ENCODE measurements at regions not wholly inside any gene's neighbourhood (a gene's known extent, or its start where the extent isn't known, plus 50 kb on each side); places are given as distances from the start of the nearest gene placed in this dataset.

DNA sequence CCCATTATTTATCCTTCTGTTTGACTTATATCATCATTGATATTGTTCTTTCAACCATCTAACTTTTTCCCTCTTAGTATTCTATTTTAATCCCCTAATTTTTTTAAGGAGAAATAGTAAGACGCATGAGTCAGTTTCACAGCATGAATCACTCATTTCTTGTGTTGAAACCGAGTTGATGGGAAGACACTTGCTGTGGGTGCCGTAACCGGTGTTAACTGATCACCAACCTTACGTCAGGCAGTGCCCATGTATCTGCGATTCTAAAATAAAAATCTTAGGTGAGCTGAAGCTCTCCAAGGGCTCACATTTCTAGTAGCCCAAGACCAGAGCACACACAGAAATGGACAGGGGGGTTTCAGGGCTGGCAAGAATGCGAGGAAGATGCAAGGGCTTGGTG is 348.1 kb downstream of the GALR1 start:
- Mint-ChIP-seq H3K27me3 (no peaks in the 10 kb centered on the region), H3K4me3 (ENCODE audit: low read depth) (no peak overlapping the region), H3K36me3 (ENCODE audit: insufficient read depth) (no peaks in the 10 kb centered on the region), H3K27ac (no peak overlapping the region), H3K4me1 (ENCODE audit: low read depth) (peaks cover 7% of the 10 kb centered on the region), H3K9me3 (ENCODE audit: low read depth) (no peaks in the 10 kb centered on the region)
- DNase-seq (ENCODE audit: low spot score, unreplicated experiment) = no peak
- no peak for TF ChIP-seq CTCF (IDR thresholded peaks at IDR 0.05; ENCODE audit: unreplicated experiment)

DNA sequence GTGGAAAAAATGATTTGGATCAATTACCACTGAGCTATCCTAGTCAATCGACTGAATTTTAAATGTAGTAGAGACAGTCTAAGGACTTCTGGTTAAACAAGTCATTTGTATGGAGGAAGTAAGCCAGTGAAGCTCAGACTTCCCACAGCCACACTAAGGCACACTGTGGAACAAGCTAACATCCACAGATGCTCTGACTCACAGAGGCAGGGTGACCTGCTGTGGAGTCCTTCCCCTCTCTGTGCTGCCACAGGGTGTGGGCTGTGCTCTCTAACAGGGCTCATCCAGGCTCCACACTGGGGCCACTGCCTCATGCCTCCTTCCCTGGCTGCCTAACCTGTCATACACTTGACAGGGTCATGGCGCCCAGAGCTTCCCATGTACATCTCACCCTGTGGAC is 351.0 kb downstream of the GALR1 start:
- DNase-seq (ENCODE audit: low spot score, unreplicated experiment) = no peak
- Mint-ChIP-seq H3K4me1 (ENCODE audit: low read depth) (peaks cover 10% of the 10 kb centered on the region), H3K27me3 (no peaks in the 10 kb centered on the region), H3K4me3 (ENCODE audit: low read depth) (no peak overlapping the region), H3K9me3 (ENCODE audit: low read depth) (peaks cover 3% of the 10 kb centered on the region), H3K36me3 (ENCODE audit: insufficient read depth) (peaks cover 2% of the 10 kb centered on the region), H3K27ac (no peak overlapping the region)
- TF ChIP-seq CTCF (IDR thresholded peaks at IDR 0.05; ENCODE audit: unreplicated experiment) = no peak

GRCh38 chr18:77601567-77601966 is 351.9 kb downstream of the GALR1 start:
- H3K4me3 Mint-ChIP-seq (ENCODE audit: low read depth) = no peak overlapping the region
- DNase-seq (ENCODE audit: low spot score, unreplicated experiment) = no peak
- H3K9me3 Mint-ChIP-seq (ENCODE audit: low read depth) = peaks cover 4% of the 10 kb centered on the region
- TF ChIP-seq CTCF (IDR thresholded peaks at IDR 0.05; ENCODE audit: unreplicated experiment) = no peak
- H3K4me1 Mint-ChIP-seq (ENCODE audit: low read depth) = peaks cover 10% of the 10 kb centered on the region
- H3K36me3 Mint-ChIP-seq (ENCODE audit: insufficient read depth) = peaks cover 2% of the 10 kb centered on the region
- no peaks in the 10 kb centered on the region for H3K27me3 Mint-ChIP-seq
- H3K27ac Mint-ChIP-seq = no peak overlapping the region

DNA sequence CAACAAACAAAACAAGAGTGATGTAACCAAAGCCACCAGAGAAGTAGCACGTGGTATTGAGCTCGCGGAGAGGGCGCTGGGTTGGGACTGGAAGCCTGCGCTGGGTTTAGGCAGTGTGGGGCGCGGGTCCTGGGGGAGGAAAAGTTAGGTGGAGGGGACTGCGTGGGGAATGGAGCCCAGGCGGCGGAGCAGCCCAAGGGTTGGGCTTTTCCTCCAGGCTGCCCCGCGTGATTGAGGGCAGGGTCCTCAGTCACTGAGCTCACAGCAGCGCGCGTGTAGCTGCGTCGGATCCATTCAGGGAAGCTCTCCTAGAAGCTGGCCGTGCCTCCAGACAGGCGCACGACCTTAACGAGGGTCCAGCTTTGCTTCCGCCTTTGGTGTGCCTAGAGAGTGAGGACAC is 357.4 kb downstream of the GALR1 start:
- TF ChIP-seq CTCF (IDR thresholded peaks at IDR 0.05; ENCODE audit: unreplicated experiment) = no peak
- H3K9me3 Mint-ChIP-seq (ENCODE audit: low read depth) = peaks cover 7% of the 10 kb centered on the region
- H3K4me1 Mint-ChIP-seq (ENCODE audit: low read depth) = peaks cover 3% of the 10 kb centered on the region
- no peak overlapping the region for H3K27ac Mint-ChIP-seq
- H3K36me3 Mint-ChIP-seq (ENCODE audit: insufficient read depth) = peaks cover 4% of the 10 kb centered on the region
- H3K27me3 Mint-ChIP-seq = no peaks in the 10 kb centered on the region
- DNase-seq (ENCODE audit: low spot score, unreplicated experiment) = no peak
- H3K4me3 Mint-ChIP-seq (ENCODE audit: low read depth) = no peak overlapping the region

DNA sequence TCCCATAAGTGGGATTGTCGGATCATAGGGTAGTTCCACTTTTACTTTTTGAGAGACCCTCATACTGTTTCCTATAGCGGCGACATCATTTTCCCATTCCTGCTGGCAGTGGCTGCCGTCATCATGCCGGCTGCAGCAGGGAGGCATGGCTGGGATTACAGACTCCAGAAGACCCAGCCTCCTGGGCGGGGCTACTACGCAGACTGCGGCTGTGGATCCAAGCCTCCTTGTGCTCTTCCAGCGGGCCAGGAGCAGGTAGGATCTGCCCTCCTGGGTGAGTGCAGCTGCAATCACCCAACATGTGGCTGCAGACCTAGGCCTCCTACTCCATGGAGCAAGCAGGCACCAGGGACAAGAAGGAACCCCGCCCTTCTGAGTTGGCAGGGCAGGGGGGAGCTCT is 359.2 kb downstream of the GALR1 start:
- TF ChIP-seq CTCF (IDR thresholded peaks at IDR 0.05; ENCODE audit: unreplicated experiment) = no peak
- no peak overlapping the region for H3K27ac Mint-ChIP-seq
- H3K4me1 Mint-ChIP-seq (ENCODE audit: low read depth) = peaks cover 3% of the 10 kb centered on the region
- no peak for DNase-seq (ENCODE audit: low spot score, unreplicated experiment)
- H3K36me3 Mint-ChIP-seq (ENCODE audit: insufficient read depth) = peaks cover 4% of the 10 kb centered on the region
- peaks cover 7% of the 10 kb centered on the region for H3K9me3 Mint-ChIP-seq (ENCODE audit: low read depth)
- H3K4me3 Mint-ChIP-seq (ENCODE audit: low read depth) = no peak overlapping the region
- H3K27me3 Mint-ChIP-seq = no peaks in the 10 kb centered on the region
